ENCODE measurements at regions not wholly inside any gene's neighbourhood (a gene's known extent, or its start where the extent isn't known, plus 50 kb on each side); places are given as distances from the start of the nearest gene placed in this dataset.

DNA sequence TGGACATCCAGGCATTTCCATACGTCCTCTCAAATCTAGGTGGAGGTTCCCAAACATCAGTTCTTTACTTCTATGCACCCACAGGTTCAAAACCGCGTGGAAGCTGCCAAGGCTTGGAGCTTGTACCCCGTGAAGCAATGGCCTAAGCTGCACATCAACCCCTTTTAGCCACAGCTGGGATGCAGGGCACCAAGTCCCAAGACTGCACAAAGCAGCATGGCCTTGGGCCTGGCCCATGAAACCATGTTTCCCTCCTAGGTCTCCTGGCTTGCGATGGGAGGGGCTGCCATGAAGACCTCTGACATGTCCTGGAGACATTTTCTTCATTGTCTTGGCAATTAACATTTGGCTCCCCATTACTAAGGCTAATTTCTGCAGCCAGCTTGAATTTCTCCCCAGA lies 88.9 kb upstream of the CBLN4 start:
- TF ChIP-seq, protein P1, sequence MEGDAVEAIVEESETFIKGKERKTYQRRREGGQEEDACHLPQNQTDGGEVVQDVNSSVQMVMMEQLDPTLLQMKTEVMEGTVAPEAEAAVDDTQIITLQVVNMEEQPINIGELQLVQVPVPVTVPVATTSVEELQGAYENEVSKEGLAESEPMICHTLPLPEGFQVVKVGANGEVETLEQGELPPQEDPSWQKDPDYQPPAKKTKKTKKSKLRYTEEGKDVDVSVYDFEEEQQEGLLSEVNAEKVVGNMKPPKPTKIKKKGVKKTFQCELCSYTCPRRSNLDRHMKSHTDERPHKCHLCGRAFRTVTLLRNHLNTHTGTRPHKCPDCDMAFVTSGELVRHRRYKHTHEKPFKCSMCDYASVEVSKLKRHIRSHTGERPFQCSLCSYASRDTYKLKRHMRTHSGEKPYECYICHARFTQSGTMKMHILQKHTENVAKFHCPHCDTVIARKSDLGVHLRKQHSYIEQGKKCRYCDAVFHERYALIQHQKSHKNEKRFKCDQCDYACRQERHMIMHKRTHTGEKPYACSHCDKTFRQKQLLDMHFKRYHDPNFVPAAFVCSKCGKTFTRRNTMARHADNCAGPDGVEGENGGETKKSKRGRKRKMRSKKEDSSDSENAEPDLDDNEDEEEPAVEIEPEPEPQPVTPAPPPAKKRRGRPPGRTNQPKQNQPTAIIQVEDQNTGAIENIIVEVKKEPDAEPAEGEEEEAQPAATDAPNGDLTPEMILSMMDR (IDR thresholded peaks at IDR 0.05) = no peak
- TF ChIP-seq POLR2A (IDR thresholded peaks at IDR 0.05) (no peak), POLR2AphosphoS5 (IDR thresholded peaks at IDR 0.05) (no peak)
- no peaks in the 10 kb centered on the region for H3K9me3 ChIP-seq
- no peaks in the 10 kb centered on the region for H3K36me3 ChIP-seq
- no peak for DNase-seq (ENCODE audit: low spot score)
- WGBS = 89% methylated on average over 5 of the region's 5 CpGs
- no peaks in the 10 kb centered on the region for H3K4me1 ChIP-seq (replicated peaks)
- no peak overlapping the region for H3K4me3 ChIP-seq
- H3K27ac ChIP-seq = no peak overlapping the region
- intact Hi-C loops (cut with DNase I) = no loop called here
- no peaks in the 10 kb centered on the region for H3K27me3 ChIP-seq (replicated peaks; ENCODE audit: insufficient read depth)

DNA sequence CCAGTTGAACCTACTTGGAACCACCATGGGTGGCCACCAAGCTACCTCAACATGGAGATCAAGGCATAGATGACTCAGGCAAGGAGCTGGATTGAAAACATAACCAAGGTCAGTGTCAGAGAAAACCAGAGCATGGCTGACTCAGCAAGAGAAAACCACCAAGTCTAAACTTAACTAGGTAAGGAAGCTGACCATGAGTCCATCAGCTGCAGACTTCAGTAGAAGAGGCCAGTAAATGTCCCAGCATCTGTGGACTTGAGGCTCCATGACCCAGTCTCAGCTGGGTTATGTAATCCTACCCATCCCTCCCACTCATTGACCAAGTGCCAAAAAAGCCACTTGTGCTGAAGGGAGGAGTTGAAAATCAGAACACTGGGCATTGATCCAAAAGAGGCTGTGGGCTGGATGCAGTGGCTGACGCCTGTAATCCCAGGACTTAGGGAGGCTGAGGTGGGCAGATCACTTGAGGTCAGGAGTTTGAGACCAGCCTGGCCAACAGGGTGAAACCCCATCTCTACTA lies 93.7 kb upstream of the CBLN4 start:
- 0% methylated on average over 1 of the region's 1 CpG for WGBS

GRCh38 chr20:56111961-56112730 lies 106.8 kb upstream of the CBLN4 start:
- TF ChIP-seq POLR2AphosphoS5 (IDR thresholded peaks at IDR 0.05) (no peak), POLR2A (IDR thresholded peaks at IDR 0.05) (no peak)
- TF ChIP-seq, protein P1 (IDR thresholded peaks at IDR 0.05) = no peak
- DNase-seq (ENCODE audit: low spot score) = no peak
- no peak overlapping the region for H3K27ac ChIP-seq
- no peaks in the 10 kb centered on the region for H3K9me3 ChIP-seq
- intact Hi-C loops (cut with DNase I) = no loop called here
- H3K4me3 ChIP-seq = no peak overlapping the region
- no peaks in the 10 kb centered on the region for H3K36me3 ChIP-seq
- no peaks in the 10 kb centered on the region for H3K27me3 ChIP-seq (replicated peaks; ENCODE audit: insufficient read depth)
- H3K4me1 ChIP-seq (replicated peaks) = no peaks in the 10 kb centered on the region
- 82% methylated on average over 9 of the region's 9 CpGs for WGBS

More for the DNA sequence above, 93.7 kb upstream of the CBLN4 start:
- Histone ChIP-seq H3K27ac (no peak overlapping the region), H3K9me3 (no peaks in the 10 kb centered on the region), H3K4me1 (replicated peaks) (no peaks in the 10 kb centered on the region), H3K36me3 (no peaks in the 10 kb centered on the region), H3K27me3 (replicated peaks; ENCODE audit: insufficient read depth) (no peaks in the 10 kb centered on the region), H3K4me3 (no peak overlapping the region)
- intact Hi-C loops (cut with DNase I) = no loop called here
- no peak for DNase-seq (ENCODE audit: low spot score)
- TF ChIP-seq, protein P1 (IDR thresholded peaks at IDR 0.05) = no peak
- TF ChIP-seq POLR2AphosphoS5 (IDR thresholded peaks at IDR 0.05) (no peak), POLR2A (IDR thresholded peaks at IDR 0.05) (no peak)

GRCh38 chr20:56117350-56117749 lies 112.0 kb upstream of the CBLN4 start:
- intact Hi-C loops (cut with DNase I) = no loop called here
- no peak for DNase-seq (ENCODE audit: low spot score)
- no peaks in the 10 kb centered on the region for H3K4me1 ChIP-seq (replicated peaks)
- no peak for TF ChIP-seq POLR2A (IDR thresholded peaks at IDR 0.05)
- no peak for TF ChIP-seq POLR2AphosphoS5 (IDR thresholded peaks at IDR 0.05)
- TF ChIP-seq, protein P1 (IDR thresholded peaks at IDR 0.05) = no peak
- H3K27ac ChIP-seq = no peak overlapping the region
- H3K4me3 ChIP-seq = no peak overlapping the region
- no peaks in the 10 kb centered on the region for H3K27me3 ChIP-seq (replicated peaks; ENCODE audit: insufficient read depth)
- WGBS = 69% methylated on average over 6 of the region's 6 CpGs
- H3K36me3 ChIP-seq = no peaks in the 10 kb centered on the region
- no peaks in the 10 kb centered on the region for H3K9me3 ChIP-seq

DNA sequence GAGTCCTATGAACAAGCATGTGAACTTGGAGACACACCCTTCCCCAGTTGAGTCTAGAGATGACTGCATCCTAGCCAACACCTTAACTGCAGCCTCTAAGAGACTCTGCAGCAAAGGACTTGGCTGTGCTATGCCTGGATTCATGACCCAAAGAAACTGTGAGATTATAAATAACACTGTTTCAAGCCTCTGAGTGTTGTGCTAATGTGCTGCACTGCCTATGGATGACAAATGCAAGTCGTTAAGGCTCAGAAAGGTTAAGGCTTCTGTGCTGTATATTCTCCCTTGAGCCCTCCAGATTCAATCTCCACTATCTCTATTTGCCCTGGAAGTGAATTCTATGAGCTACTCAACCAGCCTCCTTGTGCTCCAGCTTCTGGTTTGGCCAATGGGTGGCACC lies 116.5 kb upstream of the CBLN4 start:
- TF ChIP-seq POLR2AphosphoS5 (IDR thresholded peaks at IDR 0.05) (no peak), POLR2A (IDR thresholded peaks at IDR 0.05) (no peak)
- TF ChIP-seq, protein P1 (IDR thresholded peaks at IDR 0.05) = no peak
- 70% methylated on average over 1 of the region's 1 CpG for WGBS
- Histone ChIP-seq H3K9me3 (no peaks in the 10 kb centered on the region), H3K36me3 (no peaks in the 10 kb centered on the region), H3K27ac (no peak overlapping the region), H3K27me3 (replicated peaks; ENCODE audit: insufficient read depth) (no peaks in the 10 kb centered on the region), H3K4me3 (no peak overlapping the region), H3K4me1 (replicated peaks) (no peaks in the 10 kb centered on the region)
- intact Hi-C loops (cut with DNase I) = no loop called here
- DNase-seq (ENCODE audit: low spot score) = no peak
